OCI-LY1 (cell line): ENCODE measurements at regions not wholly inside any gene's neighbourhood (a gene's known extent, or its start where the extent isn't known, plus 50 kb on each side); places are given as distances from the start of the nearest gene placed in this dataset.

Experiments
- H2AFZ ChIP-seq: fragments of 200-600 bp; sonication (generic), shearing (Covaris generic); 2 replicates; pipeline ENCODE4 v1.6.0; 2014; ENCODE audit warnings: antibody characterized with exemption, mild to moderate bottlenecking, low read length
- H3F3A ChIP-seq: fragments of 200-600 bp; sonication (generic), shearing (Covaris generic); 2 replicates; pipeline ENCODE4 v1.6.0; 2014; ENCODE audit warnings: mild to moderate bottlenecking, antibody characterized with exemption, low read length, moderate library complexity; ENCODE audit not compliant: insufficient read depth
- H3K27ac ChIP-seq: fragments of 200-600 bp; sonication (generic); 2 replicates; pipeline ENCODE4 v1.5.1; 2014; ENCODE audit warnings: low read length, mixed run types, mild to moderate bottlenecking, low read depth; ENCODE audit not compliant: poor library complexity, severe bottlenecking
- H3K27me3 ChIP-seq: fragments of 200-600 bp; sonication (generic); 2 replicates; pipeline ENCODE4 v1.6.0; 2014; ENCODE audit warnings: antibody characterized with exemption, mild to moderate bottlenecking, low read length, moderate library complexity; ENCODE audit not compliant: insufficient read depth
- H3K36me3 ChIP-seq: fragments of 200-600 bp; sonication (generic); 2 replicates; pipeline ENCODE4 v1.6.1; 2014; ENCODE audit warnings: mild to moderate bottlenecking, antibody characterized with exemption, low read length, moderate library complexity, mixed read lengths; ENCODE audit not compliant: insufficient read depth
- H3K4me1 ChIP-seq: fragments of 200-600 bp; sonication (generic); 2 replicates; pipeline ENCODE4 v1.5.1; 2014; ENCODE audit warnings: mild to moderate bottlenecking, low read length, moderate library complexity; ENCODE audit not compliant: insufficient read depth, severe bottlenecking
- H3K4me2 ChIP-seq: fragments of 200-600 bp; sonication (generic), shearing (Covaris generic); 2 replicates; pipeline ENCODE4 v1.6.1; 2014; ENCODE audit warnings: low read length
- H3K4me3 ChIP-seq: fragments of 200-600 bp; sonication (generic); 2 replicates; pipeline ENCODE4 v1.5.1; 2014; ENCODE audit warnings: low read length, low read depth, mild to moderate bottlenecking, mixed read lengths; ENCODE audit not compliant: poor library complexity, severe bottlenecking
- H3K79me2 ChIP-seq: fragments of 200-600 bp; shearing (Covaris generic); 2 replicates; pipeline ENCODE4 v1.6.1; 2016; ENCODE audit warnings: mixed run types, low read length, mixed read lengths; ENCODE audit not compliant: insufficient read depth
- H3K9ac ChIP-seq: fragments of 200-600 bp; sonication (generic), shearing (Covaris generic); 2 replicates; pipeline ENCODE4 v1.6.1; 2014; ENCODE audit warnings: mild to moderate bottlenecking, low read length, mixed read lengths
- H3K9me2 ChIP-seq: fragments of 200-600 bp; sonication (generic), shearing (Covaris generic); 2 replicates; pipeline ENCODE4 v1.6.1; 2014; ENCODE audit warnings: low read depth, mild to moderate bottlenecking, low read length, mixed read lengths
- H3K9me3 ChIP-seq: fragments of 200-600 bp; shearing (Covaris generic); 2 replicates; pipeline ENCODE4 v1.6.1; 2014; ENCODE audit warnings: low read length, mixed read lengths
- H4K20me1 ChIP-seq: fragments of 200-600 bp; sonication (generic), shearing (Covaris generic); 2 replicates; pipeline ENCODE4 v1.6.0; 2016; ENCODE audit warnings: mild to moderate bottlenecking, low read length; ENCODE audit not compliant: insufficient read depth
- CTCF ChIP-seq: fragments of 200-600 bp; sonication (generic), shearing (Covaris generic); IDR thresholded peaks from 2 replicates; pipeline ENCODE4 v1.5.1; 2017; ENCODE audit warnings: mild to moderate bottlenecking, antibody characterized with exemption, low read length, moderate library complexity, mixed read lengths
- EZH2 ChIP-seq: fragments of 200-600 bp; sonication (generic), shearing (Covaris generic); IDR thresholded peaks from 2 replicates; pipeline ENCODE4 v1.8.0; 2017; ENCODE audit warnings: borderline replicate concordance, mixed run types, mild to moderate bottlenecking, antibody characterized with exemption, low read length, moderate library complexity, mixed read lengths

GRCh38 chr3:165640031-165640430 is 197.2 kb downstream of the BCHE start:
- H3K4me2 ChIP-seq, result no peak overlapping the region
- no peak overlapping the region for H3K9ac ChIP-seq
- H2AFZ ChIP-seq, result no peak overlapping the region
- no peaks in the 10 kb centered on the region for H4K20me1 ChIP-seq
- H3K4me3 ChIP-seq, result no peak overlapping the region
- H3K27me3 ChIP-seq, result no peaks in the 10 kb centered on the region
- H3K36me3 ChIP-seq, result no peaks in the 10 kb centered on the region
- no peaks in the 10 kb centered on the region for H3K9me2 ChIP-seq
- H3K9me3 ChIP-seq, result no peaks in the 10 kb centered on the region
- TF ChIP-seq EZH2 (no peak), CTCF (no peak)
- no peaks in the 10 kb centered on the region for H3F3A ChIP-seq
- H3K4me1 ChIP-seq, result no peaks in the 10 kb centered on the region
- H3K79me2 ChIP-seq, result no peaks in the 10 kb centered on the region
- H3K27ac ChIP-seq, result no peak overlapping the region

- Histone ChIP-seq H3K79me2 (no peaks in the 10 kb centered on the region), H3K27me3 (no peaks in the 10 kb centered on the region), H3K4me2 (no peak overlapping the region), H3K36me3 (no peaks in the 10 kb centered on the region), H3K4me1 (no peaks in the 10 kb centered on the region), H3K9me3 (no peaks in the 10 kb centered on the region), H2AFZ (no peak overlapping the region), H3K27ac (no peak overlapping the region), H3K9me2 (no peaks in the 10 kb centered on the region), H3F3A (no peaks in the 10 kb centered on the region), H3K4me3 (no peak overlapping the region), H3K9ac (no peak overlapping the region), H4K20me1 (no peaks in the 10 kb centered on the region)
- TF ChIP-seq EZH2 (no peak), CTCF (no peak)
Measured at GRCh38 chr3:165638034-165638433, 199.2 kb downstream of the BCHE start.

GRCh38 chr3:165636684-165637015 is 200.6 kb downstream of the BCHE start:
- no peaks in the 10 kb centered on the region for H3K79me2 ChIP-seq
- H3K27me3 ChIP-seq, result no peaks in the 10 kb centered on the region
- no peak overlapping the region for H3K4me2 ChIP-seq
- TF ChIP-seq EZH2 (no peak), CTCF (no peak)
- H3K4me1 ChIP-seq, result no peaks in the 10 kb centered on the region
- no peaks in the 10 kb centered on the region for H3K36me3 ChIP-seq
- no peak overlapping the region for H2AFZ ChIP-seq
- H3F3A ChIP-seq, result no peaks in the 10 kb centered on the region
- no peak overlapping the region for H3K27ac ChIP-seq
- no peak overlapping the region for H3K9ac ChIP-seq
- H3K9me2 ChIP-seq, result no peaks in the 10 kb centered on the region
- no peak overlapping the region for H3K4me3 ChIP-seq
- H3K9me3 ChIP-seq, result no peaks in the 10 kb centered on the region
- H4K20me1 ChIP-seq, result no peaks in the 10 kb centered on the region
